ENCODE measurements at regions not wholly inside any gene's neighbourhood (a gene's known extent, or its start where the extent isn't known, plus 50 kb on each side); places are given as distances from the start of the nearest gene placed in this dataset.

GRCh38 chr15:81471151-81471550 is 97.1 kb upstream of the TMC3 start:
- FAIRE-seq: no peak

- no peak for FAIRE-seq
These were observed 95.1 kb upstream of the TMC3 start for GRCh38 chr15:81469154-81469553.

- FAIRE-seq: no peak
These were observed 92.7 kb upstream of the TMC3 start for GRCh38 chr15:81466741-81467140.

GRCh38 chr15:81454024-81454423 is 80.0 kb upstream of the TMC3 start:
- no peak for FAIRE-seq

- FAIRE-seq: peak; percentile 51
These were observed 76.7 kb upstream of the TMC3 start for GRCh38 chr15:81450721-81451120.

GRCh38 chr15:81449836-81450474 is 75.9 kb upstream of the TMC3 start:
- FAIRE-seq: no peak

GRCh38 chr15:81443040-81443820 is 69.2 kb upstream of the TMC3 start:
- no peak for FAIRE-seq

- no peak for FAIRE-seq
These were observed 68.4 kb upstream of the TMC3 start for GRCh38 chr15:81442454-81442853.

- FAIRE-seq: no peak
These were observed 60.8 kb upstream of the TMC3 start for GRCh38 chr15:81434851-81435250.

- FAIRE-seq: no peak
These were observed 59.4 kb upstream of the TMC3 start for GRCh38 chr15:81433462-81433861.

GRCh38 chr15:81432179-81432578 is 58.2 kb upstream of the TMC3 start:
- FAIRE-seq: no peak

- FAIRE-seq: no peak
These were observed 53.2 kb upstream of the TMC3 start for GRCh38 chr15:81427176-81427575.

GRCh38 chr15:81425905-81426304 is 51.9 kb upstream of the TMC3 start:
- no peak for FAIRE-seq

Measured in islet of Langerhans (tissue), 1 donor.